ENCODE measurements at regions not wholly inside any gene's neighbourhood (a gene's known extent, or its start where the extent isn't known, plus 50 kb on each side); places are given as distances from the start of the nearest gene placed in this dataset.

DNA sequence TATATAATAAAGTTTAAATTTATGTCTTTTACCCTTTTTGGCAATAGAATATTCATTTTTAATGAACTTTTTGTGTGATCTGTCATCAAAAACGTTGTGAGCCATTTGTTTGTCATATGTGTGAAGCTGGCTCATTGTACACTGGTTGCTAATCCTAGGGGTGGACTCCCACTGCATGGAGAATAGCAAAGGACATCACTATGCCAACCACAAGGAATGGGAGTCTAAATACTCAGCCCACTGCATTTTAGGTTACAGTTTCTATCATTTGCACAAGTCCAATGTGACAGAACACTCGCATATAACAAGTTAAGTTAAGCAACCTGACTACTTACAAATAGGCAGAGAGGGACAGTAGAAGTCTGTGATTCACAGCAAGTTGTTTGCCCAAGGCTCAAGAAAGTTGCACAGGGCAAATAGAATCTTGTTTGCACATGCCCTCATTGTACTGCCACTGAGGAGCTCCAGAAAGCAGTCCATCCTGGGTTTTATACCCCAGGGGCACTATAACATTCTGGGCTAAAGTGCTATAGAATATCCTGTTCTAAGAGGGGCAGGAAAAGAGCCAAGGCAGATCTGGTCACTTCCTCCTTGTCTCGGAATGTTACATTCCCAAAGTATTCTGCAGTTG, 545.9 kb upstream of the GCFC2 start:
- Histone ChIP-seq H3K79me2 (ENCODE audit: insufficient read depth) (no peaks in the 10 kb centered on the region), H3K27ac (ENCODE audit: low read depth in 2 of 2, low read length in 1 of 2) (no peak overlapping the region), H3K4me2 (no peak overlapping the region), H3K27me3 (ENCODE audit: insufficient read depth) (no peaks in the 10 kb centered on the region), H3K9ac (no peak overlapping the region), H3F3A (replicated peaks; ENCODE audit: insufficient read depth) (no peaks in the 10 kb centered on the region), H3K36me3 (replicated peaks in 1 of 2; ENCODE audit: control insufficient read depth in 1 of 2, insufficient read depth in 2 of 2, low read length in 1 of 2) (no peaks in the 10 kb centered on the region), H3K9me2 (no peaks in the 10 kb centered on the region), H3K9me3 (no peaks in the 10 kb centered on the region), H3K4me1 (ENCODE audit: control insufficient read depth in 1 of 2, insufficient read depth in 2 of 2, low read depth in 1 of 2, low read length in 1 of 2) (peaks cover 0 to 8% of the 10 kb centered on the region in 2 experiments; a peak in 2 of 4 replicates), H4K20me1 (ENCODE audit: insufficient read depth) (no peaks in the 10 kb centered on the region), H2AFZ (ENCODE audit: low read depth) (no peak overlapping the region), H3K4me3 (ENCODE audit: low read depth in 2 of 2, low read length in 1 of 2) (no peak overlapping the region)
- WGBS (ENCODE audit: low lambda C conversion rate): 20% methylated on average over 3 of the region's 3 CpGs
- DNase-seq: no peak
- no peak for TF ChIP-seq TEAD4 (IDR thresholded peaks at IDR 0.05; ENCODE audit: borderline replicate concordance, insufficient read depth)
- no peak for TF ChIP-seq RAD21 (IDR thresholded peaks at IDR 0.05; ENCODE audit: low read length)
- TF ChIP-seq MXI1 (IDR thresholded peaks at IDR 0.05; ENCODE audit: low read depth, low read length): no peak
- TF ChIP-seq EZH2phosphoT487 (IDR thresholded peaks at IDR 0.05; ENCODE audit: borderline replicate concordance, low read depth): no peak
- no peak for TF ChIP-seq FOXJ3 (CRISPR knock-in tag; IDR thresholded peaks at IDR 0.05)
- TF ChIP-seq FOSL2 (IDR thresholded peaks at IDR 0.05; ENCODE audit: borderline replicate concordance, low read depth): no peak
- TF ChIP-seq CHD2 (IDR thresholded peaks at IDR 0.05; ENCODE audit: low read length, partially characterized antibody): no peak
- no peak for TF ChIP-seq TCF12 (IDR thresholded peaks at IDR 0.05)
- no peak for TF ChIP-seq NFIC (IDR thresholded peaks at IDR 0.05; ENCODE audit: borderline replicate concordance)
- POLR2A ChIA-PET: no interaction called here
- CTCF ChIA-PET: no interaction called here

DNA sequence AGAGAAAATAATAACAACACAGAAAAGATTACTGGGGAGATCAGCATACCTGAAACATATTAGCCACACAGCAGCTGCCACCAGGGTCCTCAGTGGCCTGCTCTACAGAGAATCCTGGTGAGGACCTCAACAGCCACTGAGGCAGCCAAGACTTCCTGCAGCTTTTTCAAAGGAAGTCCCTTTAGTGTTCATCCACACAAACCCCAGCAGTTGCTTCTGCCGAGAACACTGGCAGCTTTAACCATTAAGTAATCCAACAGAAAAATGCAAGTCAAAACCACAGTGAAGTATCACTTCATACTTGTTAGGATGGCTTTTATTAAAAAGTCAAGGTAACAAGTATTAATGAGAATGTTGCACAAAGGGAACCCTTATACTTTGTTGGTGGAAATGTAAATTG, 542.0 kb upstream of the GCFC2 start:
- ChIA-PET CTCF (interaction anchor here (1.2 kb wide), 2 partner anchors 9 to 11 kb away, joined by 3 read pairs; no protein-coding TSS in a partner anchor), POLR2A (no interaction called here)
- H3K4me2 ChIP-seq: no peak overlapping the region
- no peak overlapping the region for H3K4me3 ChIP-seq (ENCODE audit: low read depth in 2 of 2, low read length in 1 of 2)
- H3K27me3 ChIP-seq (ENCODE audit: insufficient read depth): no peaks in the 10 kb centered on the region
- H3F3A ChIP-seq (replicated peaks; ENCODE audit: insufficient read depth): no peaks in the 10 kb centered on the region
- H2AFZ ChIP-seq (ENCODE audit: low read depth): no peak overlapping the region
- no peaks in the 10 kb centered on the region for H3K79me2 ChIP-seq (ENCODE audit: insufficient read depth)
- no peaks in the 10 kb centered on the region for H3K36me3 ChIP-seq (replicated peaks in 1 of 2; ENCODE audit: control insufficient read depth in 1 of 2, insufficient read depth in 2 of 2, low read length in 1 of 2)
- H4K20me1 ChIP-seq (ENCODE audit: insufficient read depth): no peaks in the 10 kb centered on the region
- H3K4me1 ChIP-seq (ENCODE audit: control insufficient read depth in 1 of 2, insufficient read depth in 2 of 2, low read depth in 1 of 2, low read length in 1 of 2): no peaks in the 10 kb centered on the region
- no peaks in the 10 kb centered on the region for H3K9me2 ChIP-seq
- DNase-seq: no peak
- H3K27ac ChIP-seq (ENCODE audit: low read depth in 2 of 2, low read length in 1 of 2): no peak overlapping the region
- H3K9ac ChIP-seq: no peak overlapping the region
- 50% methylated on average over 1 of the region's 1 CpG for WGBS (ENCODE audit: low lambda C conversion rate)
- TF ChIP-seq CHD2 (IDR thresholded peaks at IDR 0.05; ENCODE audit: low read length, partially characterized antibody) (no peak), GATA2 (CRISPR knock-in tag; IDR thresholded peaks at IDR 0.05) (no peak), NRF1 (IDR thresholded peaks at IDR 0.05; ENCODE audit: low read depth, low read length) (no peak), FOXJ3 (CRISPR knock-in tag; IDR thresholded peaks at IDR 0.05) (no peak), JUND (IDR thresholded peaks at IDR 0.05) (no peak), GABPA (IDR thresholded peaks at IDR 0.05; ENCODE audit: low read depth) (no peak), MXI1 (IDR thresholded peaks at IDR 0.05; ENCODE audit: low read depth, low read length) (no peak)
- TF ChIP-seq, protein P1, sequence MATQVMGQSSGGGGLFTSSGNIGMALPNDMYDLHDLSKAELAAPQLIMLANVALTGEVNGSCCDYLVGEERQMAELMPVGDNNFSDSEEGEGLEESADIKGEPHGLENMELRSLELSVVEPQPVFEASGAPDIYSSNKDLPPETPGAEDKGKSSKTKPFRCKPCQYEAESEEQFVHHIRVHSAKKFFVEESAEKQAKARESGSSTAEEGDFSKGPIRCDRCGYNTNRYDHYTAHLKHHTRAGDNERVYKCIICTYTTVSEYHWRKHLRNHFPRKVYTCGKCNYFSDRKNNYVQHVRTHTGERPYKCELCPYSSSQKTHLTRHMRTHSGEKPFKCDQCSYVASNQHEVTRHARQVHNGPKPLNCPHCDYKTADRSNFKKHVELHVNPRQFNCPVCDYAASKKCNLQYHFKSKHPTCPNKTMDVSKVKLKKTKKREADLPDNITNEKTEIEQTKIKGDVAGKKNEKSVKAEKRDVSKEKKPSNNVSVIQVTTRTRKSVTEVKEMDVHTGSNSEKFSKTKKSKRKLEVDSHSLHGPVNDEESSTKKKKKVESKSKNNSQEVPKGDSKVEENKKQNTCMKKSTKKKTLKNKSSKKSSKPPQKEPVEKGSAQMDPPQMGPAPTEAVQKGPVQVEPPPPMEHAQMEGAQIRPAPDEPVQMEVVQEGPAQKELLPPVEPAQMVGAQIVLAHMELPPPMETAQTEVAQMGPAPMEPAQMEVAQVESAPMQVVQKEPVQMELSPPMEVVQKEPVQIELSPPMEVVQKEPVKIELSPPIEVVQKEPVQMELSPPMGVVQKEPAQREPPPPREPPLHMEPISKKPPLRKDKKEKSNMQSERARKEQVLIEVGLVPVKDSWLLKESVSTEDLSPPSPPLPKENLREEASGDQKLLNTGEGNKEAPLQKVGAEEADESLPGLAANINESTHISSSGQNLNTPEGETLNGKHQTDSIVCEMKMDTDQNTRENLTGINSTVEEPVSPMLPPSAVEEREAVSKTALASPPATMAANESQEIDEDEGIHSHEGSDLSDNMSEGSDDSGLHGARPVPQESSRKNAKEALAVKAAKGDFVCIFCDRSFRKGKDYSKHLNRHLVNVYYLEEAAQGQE (IDR thresholded peaks at IDR 0.05; ENCODE audit: low read depth, low read length): no peak
- H3K9me3 ChIP-seq: no peaks in the 10 kb centered on the region
